ENCODE measurements at regions not wholly inside any gene's neighbourhood (a gene's known extent, or its start where the extent isn't known, plus 50 kb on each side); places are given as distances from the start of the nearest gene placed in this dataset.

GRCh38 chr4:3851881-3852280 lies 85.7 kb downstream of the ADRA2C start:
- no peak for TF ChIP-seq EZH2phosphoT487 (IDR thresholded peaks at IDR 0.05; ENCODE audit: insufficient read depth, low read depth)
- no peak for TF ChIP-seq EZH2 (IDR thresholded peaks at IDR 0.05; ENCODE audit: insufficient read depth, poor library complexity, severe bottlenecking)

Data from GM23248 (cell line).